ENCODE measurements at regions not wholly inside any gene's neighbourhood (a gene's known extent, or its start where the extent isn't known, plus 50 kb on each side); places are given as distances from the start of the nearest gene placed in this dataset.

DNA sequence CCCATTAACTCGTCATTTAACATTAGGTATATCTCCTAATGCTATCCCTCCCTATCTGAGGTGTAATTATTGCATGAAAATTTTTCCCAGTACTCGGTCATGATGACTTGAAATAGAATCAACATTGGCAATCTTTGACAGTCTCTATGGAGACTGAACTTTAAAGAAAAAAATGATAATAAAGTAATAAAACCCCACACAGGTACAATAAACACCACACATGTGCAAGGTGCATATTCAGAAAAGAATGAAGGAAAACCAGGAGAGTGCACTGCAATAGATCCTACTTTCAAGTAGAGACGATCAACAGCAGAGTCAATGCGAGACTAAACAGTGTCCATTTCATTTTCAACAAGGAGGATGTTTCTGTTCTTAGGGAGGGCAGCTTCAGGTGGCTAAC, 1253.8 kb upstream of the TMEM132C start (continued):
- TF ChIP-seq, protein P1, sequence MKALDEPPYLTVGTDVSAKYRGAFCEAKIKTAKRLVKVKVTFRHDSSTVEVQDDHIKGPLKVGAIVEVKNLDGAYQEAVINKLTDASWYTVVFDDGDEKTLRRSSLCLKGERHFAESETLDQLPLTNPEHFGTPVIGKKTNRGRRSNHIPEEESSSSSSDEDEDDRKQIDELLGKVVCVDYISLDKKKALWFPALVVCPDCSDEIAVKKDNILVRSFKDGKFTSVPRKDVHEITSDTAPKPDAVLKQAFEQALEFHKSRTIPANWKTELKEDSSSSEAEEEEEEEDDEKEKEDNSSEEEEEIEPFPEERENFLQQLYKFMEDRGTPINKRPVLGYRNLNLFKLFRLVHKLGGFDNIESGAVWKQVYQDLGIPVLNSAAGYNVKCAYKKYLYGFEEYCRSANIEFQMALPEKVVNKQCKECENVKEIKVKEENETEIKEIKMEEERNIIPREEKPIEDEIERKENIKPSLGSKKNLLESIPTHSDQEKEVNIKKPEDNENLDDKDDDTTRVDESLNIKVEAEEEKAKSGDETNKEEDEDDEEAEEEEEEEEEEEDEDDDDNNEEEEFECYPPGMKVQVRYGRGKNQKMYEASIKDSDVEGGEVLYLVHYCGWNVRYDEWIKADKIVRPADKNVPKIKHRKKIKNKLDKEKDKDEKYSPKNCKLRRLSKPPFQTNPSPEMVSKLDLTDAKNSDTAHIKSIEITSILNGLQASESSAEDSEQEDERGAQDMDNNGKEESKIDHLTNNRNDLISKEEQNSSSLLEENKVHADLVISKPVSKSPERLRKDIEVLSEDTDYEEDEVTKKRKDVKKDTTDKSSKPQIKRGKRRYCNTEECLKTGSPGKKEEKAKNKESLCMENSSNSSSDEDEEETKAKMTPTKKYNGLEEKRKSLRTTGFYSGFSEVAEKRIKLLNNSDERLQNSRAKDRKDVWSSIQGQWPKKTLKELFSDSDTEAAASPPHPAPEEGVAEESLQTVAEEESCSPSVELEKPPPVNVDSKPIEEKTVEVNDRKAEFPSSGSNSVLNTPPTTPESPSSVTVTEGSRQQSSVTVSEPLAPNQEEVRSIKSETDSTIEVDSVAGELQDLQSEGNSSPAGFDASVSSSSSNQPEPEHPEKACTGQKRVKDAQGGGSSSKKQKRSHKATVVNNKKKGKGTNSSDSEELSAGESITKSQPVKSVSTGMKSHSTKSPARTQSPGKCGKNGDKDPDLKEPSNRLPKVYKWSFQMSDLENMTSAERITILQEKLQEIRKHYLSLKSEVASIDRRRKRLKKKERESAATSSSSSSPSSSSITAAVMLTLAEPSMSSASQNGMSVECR (CRISPR knock-in tag; IDR thresholded peaks at IDR 0.05; ENCODE audit: borderline replicate concordance), result no peak
- TF ChIP-seq EMX1 (CRISPR knock-in tag; IDR thresholded peaks at IDR 0.05) (no peak), NFATC4 (CRISPR knock-in tag; IDR thresholded peaks at IDR 0.05) (no peak), ZBTB21 (CRISPR knock-in tag; IDR thresholded peaks at IDR 0.05; ENCODE audit: borderline replicate concordance) (no peak), ZNF416 (CRISPR knock-in tag; IDR thresholded peaks at IDR 0.05) (no peak), GTF2I (CRISPR knock-in tag; conservative IDR thresholded peaks at IDR 0.05) (no peak)

DNA sequence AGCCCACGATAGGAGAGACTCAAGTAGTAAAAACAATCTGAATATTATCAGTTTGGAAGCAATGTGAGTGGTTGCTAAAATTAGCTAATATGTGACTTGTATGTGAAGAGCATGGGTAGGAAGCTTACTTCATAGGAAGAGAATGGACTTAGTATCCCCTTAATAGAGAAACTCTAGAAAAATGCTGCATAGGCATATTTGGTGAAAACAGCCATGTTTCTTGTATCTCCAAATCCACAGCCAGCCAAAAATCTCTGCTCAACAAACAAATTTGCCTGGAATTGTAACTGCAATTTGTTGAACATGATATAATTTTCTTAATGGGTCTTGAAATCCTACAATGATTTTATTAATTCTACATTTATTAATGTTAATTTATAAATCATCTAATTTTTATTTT, 1252.9 kb upstream of the TMEM132C start:
- H3K27me3 Mint-ChIP-seq (ENCODE audit: low read depth), result peaks cover 8% of the 10 kb centered on the region
- ATAC-seq (no peak), DNase-seq (ENCODE audit: low spot score) (no peak)
- ChIA-PET POLR2A (no interaction called here), CTCF (no interaction called here)
- H3K4me1 Mint-ChIP-seq, result no peaks in the 10 kb centered on the region
- TF ChIP-seq TP53 (CRISPR knock-in tag; IDR thresholded peaks at IDR 0.05), result no peak
- TF ChIP-seq TEAD4 (CRISPR knock-in tag; IDR thresholded peaks at IDR 0.05), result no peak
- TF ChIP-seq, protein P2, sequence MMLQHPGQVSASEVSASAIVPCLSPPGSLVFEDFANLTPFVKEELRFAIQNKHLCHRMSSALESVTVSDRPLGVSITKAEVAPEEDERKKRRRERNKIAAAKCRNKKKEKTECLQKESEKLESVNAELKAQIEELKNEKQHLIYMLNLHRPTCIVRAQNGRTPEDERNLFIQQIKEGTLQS (CRISPR knock-in tag; conservative IDR thresholded peaks at IDR 0.05), result no peak
- TF ChIP-seq SP1 (CRISPR knock-in tag; conservative IDR thresholded peaks at IDR 0.05), result no peak
- no peak for TF ChIP-seq OVOL2 (CRISPR knock-in tag; IDR thresholded peaks at IDR 0.05; ENCODE audit: borderline replicate concordance)
- TF ChIP-seq, protein P3, sequence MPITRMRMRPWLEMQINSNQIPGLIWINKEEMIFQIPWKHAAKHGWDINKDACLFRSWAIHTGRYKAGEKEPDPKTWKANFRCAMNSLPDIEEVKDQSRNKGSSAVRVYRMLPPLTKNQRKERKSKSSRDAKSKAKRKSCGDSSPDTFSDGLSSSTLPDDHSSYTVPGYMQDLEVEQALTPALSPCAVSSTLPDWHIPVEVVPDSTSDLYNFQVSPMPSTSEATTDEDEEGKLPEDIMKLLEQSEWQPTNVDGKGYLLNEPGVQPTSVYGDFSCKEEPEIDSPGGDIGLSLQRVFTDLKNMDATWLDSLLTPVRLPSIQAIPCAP (CRISPR knock-in tag; IDR thresholded peaks at IDR 0.05), result no peak
- TF ChIP-seq, protein P4, sequence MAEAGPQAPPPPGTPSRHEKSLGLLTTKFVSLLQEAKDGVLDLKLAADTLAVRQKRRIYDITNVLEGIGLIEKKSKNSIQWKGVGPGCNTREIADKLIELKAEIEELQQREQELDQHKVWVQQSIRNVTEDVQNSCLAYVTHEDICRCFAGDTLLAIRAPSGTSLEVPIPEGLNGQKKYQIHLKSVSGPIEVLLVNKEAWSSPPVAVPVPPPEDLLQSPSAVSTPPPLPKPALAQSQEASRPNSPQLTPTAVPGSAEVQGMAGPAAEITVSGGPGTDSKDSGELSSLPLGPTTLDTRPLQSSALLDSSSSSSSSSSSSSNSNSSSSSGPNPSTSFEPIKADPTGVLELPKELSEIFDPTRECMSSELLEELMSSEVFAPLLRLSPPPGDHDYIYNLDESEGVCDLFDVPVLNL (CRISPR knock-in tag; IDR thresholded peaks at IDR 0.05; ENCODE audit: borderline replicate concordance, low read depth), result no peak
- TF ChIP-seq, protein P5, sequence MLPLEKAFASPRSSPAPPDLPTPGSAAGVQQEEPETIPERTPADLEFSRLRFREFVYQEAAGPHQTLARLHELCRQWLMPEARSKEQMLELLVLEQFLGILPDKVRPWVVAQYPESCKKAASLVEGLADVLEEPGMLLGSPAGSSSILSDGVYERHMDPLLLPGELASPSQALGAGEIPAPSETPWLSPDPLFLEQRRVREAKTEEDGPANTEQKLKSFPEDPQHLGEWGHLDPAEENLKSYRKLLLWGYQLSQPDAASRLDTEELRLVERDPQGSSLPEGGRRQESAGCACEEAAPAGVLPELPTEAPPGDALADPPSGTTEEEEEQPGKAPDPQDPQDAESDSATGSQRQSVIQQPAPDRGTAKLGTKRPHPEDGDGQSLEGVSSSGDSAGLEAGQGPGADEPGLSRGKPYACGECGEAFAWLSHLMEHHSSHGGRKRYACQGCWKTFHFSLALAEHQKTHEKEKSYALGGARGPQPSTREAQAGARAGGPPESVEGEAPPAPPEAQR (CRISPR knock-in tag; IDR thresholded peaks at IDR 0.05), result no peak
- TF ChIP-seq TEAD1 (CRISPR knock-in tag; IDR thresholded peaks at IDR 0.05), result no peak
- TF ChIP-seq GRHL2 (CRISPR knock-in tag; IDR thresholded peaks at IDR 0.05; ENCODE audit: insufficient replicate concordance, severe bottlenecking), result no peak
- no peak for TF ChIP-seq FOXP1 (CRISPR knock-in tag; IDR thresholded peaks at IDR 0.05; ENCODE audit: borderline replicate concordance)
- no peak for TF ChIP-seq MXD4 (CRISPR knock-in tag; IDR thresholded peaks at IDR 0.05; ENCODE audit: borderline replicate concordance)
- no peak for TF ChIP-seq ZNF138 (CRISPR knock-in tag; conservative IDR thresholded peaks at IDR 0.05)
- no peak for TF ChIP-seq GTF2I (CRISPR knock-in tag; conservative IDR thresholded peaks at IDR 0.05)
- TF ChIP-seq ELF4 (CRISPR knock-in tag; IDR thresholded peaks at IDR 0.05; ENCODE audit: low read depth), result no peak
- TF ChIP-seq ZNF671 (CRISPR knock-in tag; IDR thresholded peaks at IDR 0.05), result no peak
- TF ChIP-seq, protein P6, sequence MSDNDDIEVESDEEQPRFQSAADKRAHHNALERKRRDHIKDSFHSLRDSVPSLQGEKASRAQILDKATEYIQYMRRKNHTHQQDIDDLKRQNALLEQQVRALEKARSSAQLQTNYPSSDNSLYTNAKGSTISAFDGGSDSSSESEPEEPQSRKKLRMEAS (CRISPR knock-in tag; IDR thresholded peaks at IDR 0.05), result no peak
- H3K36me3 Mint-ChIP-seq, result peaks cover 43% of the 10 kb centered on the region
- no peak overlapping the region for H3K4me3 Mint-ChIP-seq
- H3K9me3 Mint-ChIP-seq, result peaks cover 54% of the 10 kb centered on the region
- H3K27ac Mint-ChIP-seq, result no peak overlapping the region
